OCI-LY3 (cell line): ENCODE measurements at regions not wholly inside any gene's neighbourhood (a gene's known extent, or its start where the extent isn't known, plus 50 kb on each side); places are given as distances from the start of the nearest gene placed in this dataset.

ENCODE experiments used
- H2AFZ ChIP-seq: fragments of 200-600, 300-600 bp; shearing (Covaris generic); 2 replicates; pipeline ENCODE4 v1.6.0; 2014; ENCODE audit warnings: antibody characterized with exemption, low read depth, low read length
- H3K27ac ChIP-seq: fragments of 200-600, 300-600 bp; sonication (generic); 2 replicates; pipeline ENCODE4 v1.5.1; 2014; ENCODE audit warnings: mild to moderate bottlenecking, low read length, moderate library complexity, mixed read lengths
- H3K27me3 ChIP-seq: fragments of 200-600, 300-600 bp; sonication (generic); 2 replicates; pipeline ENCODE4 v1.6.1; 2014; ENCODE audit warnings: low read depth, low read length, mixed read lengths
- H3K36me3 ChIP-seq: fragments of 200-600, 300-600 bp; sonication (generic); replicated peaks from 2 replicates; pipeline ENCODE3; 2014; ENCODE audit warnings: low read depth, low read length, mixed read lengths
- H3K4me1 ChIP-seq: fragments of 300-600, 200-600 bp; sonication (generic); 2 replicates; pipeline ENCODE4 v1.6.1; 2014; ENCODE audit warnings: low read length, mixed read lengths
- H3K4me2 ChIP-seq: fragments of 200-600, 300-600 bp; sonication (generic); 2 replicates; pipeline ENCODE4 v1.6.1; 2014; ENCODE audit warnings: low read length, mixed read lengths
- H3K4me3 ChIP-seq: fragments of 300-600, 200-600 bp; sonication (generic); 2 replicates; pipeline ENCODE4 v1.5.1; 2014; ENCODE audit warnings: antibody characterized with exemption, mild to moderate bottlenecking, low read length, moderate library complexity
- H3K79me2 ChIP-seq: fragments of 300-600, 200-600 bp; shearing (Covaris generic); 2 replicates; pipeline ENCODE4 v1.6.1; 2014; ENCODE audit warnings: mild to moderate bottlenecking, low read length, mixed read lengths
- H3K9ac ChIP-seq: fragments of 300-600, 200-600 bp; shearing (Covaris generic); 2 replicates; pipeline ENCODE4 v1.6.0; 2014; ENCODE audit warnings: mild to moderate bottlenecking, low read length, moderate library complexity
- H3K9me3 ChIP-seq: fragments of 200-600, 300-600 bp; shearing (Covaris generic); 2 replicates; pipeline ENCODE4 v1.6.1; 2014; ENCODE audit warnings: low read length, mixed read lengths; ENCODE audit not compliant: insufficient read depth
- H4K20me1 ChIP-seq: fragments of 200-600, 300-600 bp; sonication (generic); 2 replicates; pipeline ENCODE4 v1.6.1; 2016; ENCODE audit warnings: low read length, mixed read lengths; ENCODE audit not compliant: insufficient read depth
- EZH2phosphoT487 ChIP-seq: fragments of 200-600 bp; shearing (Covaris generic); IDR thresholded peaks from 2 replicates; pipeline ENCODE4 v1.6.1; 2018; ENCODE audit warnings: antibody characterized with exemption, mixed run types, low read depth
- TF ChIP-seq, protein P1 (sequence below): fragments of 200-600, 300-600 bp; sonication (generic); IDR thresholded peaks from 2 replicates; pipeline ENCODE4 v1.5.1; 2014; ENCODE audit warnings: antibody characterized with exemption, low read length, low read depth

DNA sequence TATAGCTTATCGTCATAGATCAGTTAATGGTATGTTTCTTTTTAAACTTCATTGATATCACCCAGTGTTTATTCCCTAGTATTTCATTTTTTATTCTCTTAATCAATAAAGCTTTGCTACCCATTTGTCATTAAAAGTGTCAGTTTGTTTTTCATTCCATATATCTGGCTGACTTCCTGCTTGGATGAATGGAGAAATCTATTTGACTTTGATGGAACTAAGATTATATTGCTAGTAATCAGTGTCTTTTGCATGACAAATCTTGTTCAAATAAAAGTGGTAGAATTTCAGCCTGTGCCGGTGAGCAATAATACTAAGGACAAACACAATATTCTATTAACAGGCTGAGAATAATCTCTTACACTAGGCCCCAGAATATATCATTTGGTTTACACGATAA lies 203.3 kb downstream of the SEC23IP start:
- Histone ChIP-seq H3K4me2 (no peak overlapping the region), H3K4me3 (no peak overlapping the region), H3K9ac (no peak overlapping the region), H3K9me3 (no peaks in the 10 kb centered on the region), H2AFZ (no peak overlapping the region), H3K4me1 (no peaks in the 10 kb centered on the region), H3K36me3 (no peaks in the 10 kb centered on the region), H3K27ac (no peak overlapping the region), H3K27me3 (no peaks in the 10 kb centered on the region), H4K20me1 (no peaks in the 10 kb centered on the region), H3K79me2 (no peaks in the 10 kb centered on the region)
- no peak for TF ChIP-seq EZH2phosphoT487
- TF ChIP-seq, protein P1, sequence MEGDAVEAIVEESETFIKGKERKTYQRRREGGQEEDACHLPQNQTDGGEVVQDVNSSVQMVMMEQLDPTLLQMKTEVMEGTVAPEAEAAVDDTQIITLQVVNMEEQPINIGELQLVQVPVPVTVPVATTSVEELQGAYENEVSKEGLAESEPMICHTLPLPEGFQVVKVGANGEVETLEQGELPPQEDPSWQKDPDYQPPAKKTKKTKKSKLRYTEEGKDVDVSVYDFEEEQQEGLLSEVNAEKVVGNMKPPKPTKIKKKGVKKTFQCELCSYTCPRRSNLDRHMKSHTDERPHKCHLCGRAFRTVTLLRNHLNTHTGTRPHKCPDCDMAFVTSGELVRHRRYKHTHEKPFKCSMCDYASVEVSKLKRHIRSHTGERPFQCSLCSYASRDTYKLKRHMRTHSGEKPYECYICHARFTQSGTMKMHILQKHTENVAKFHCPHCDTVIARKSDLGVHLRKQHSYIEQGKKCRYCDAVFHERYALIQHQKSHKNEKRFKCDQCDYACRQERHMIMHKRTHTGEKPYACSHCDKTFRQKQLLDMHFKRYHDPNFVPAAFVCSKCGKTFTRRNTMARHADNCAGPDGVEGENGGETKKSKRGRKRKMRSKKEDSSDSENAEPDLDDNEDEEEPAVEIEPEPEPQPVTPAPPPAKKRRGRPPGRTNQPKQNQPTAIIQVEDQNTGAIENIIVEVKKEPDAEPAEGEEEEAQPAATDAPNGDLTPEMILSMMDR = no peak

GRCh38 chr10:120097766-120098165 lies 205.2 kb downstream of the SEC23IP start:
- TF ChIP-seq, protein P1 = no peak
- TF ChIP-seq EZH2phosphoT487 = no peak
- no peaks in the 10 kb centered on the region for H3K79me2 ChIP-seq

DNA sequence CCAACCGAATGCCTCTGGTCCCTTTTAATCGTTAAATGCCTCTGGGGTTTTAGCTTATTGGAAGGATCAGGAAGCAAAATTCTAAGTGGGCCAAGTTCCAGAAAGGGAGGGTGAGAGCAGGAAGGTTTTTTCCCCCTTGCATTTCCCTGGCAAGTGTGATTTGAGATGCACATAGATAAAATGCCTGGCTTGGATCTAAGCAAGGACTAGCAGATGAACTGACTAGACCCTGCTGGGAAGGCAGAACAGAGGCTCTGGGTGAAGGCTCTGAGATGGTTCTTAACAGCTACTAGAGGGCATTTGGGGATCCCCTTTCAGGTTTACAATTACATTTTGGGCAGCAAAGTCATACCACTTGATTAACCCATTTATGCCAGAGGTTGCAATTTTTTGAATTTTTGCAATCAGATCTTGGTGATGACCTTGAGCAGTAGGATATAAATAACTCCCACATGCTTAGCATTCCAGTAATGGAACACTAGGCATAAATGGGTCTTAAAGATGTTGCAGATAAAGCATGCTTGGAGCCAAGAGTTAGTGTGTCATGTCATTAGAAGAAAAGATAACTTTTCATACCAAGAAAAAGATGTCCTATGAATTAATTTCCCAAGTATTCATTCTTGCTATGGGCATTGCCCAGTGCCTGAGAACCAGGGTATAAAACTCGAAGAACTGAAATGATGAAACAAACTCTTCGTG lies 205.9 kb downstream of the SEC23IP start:
- Histone ChIP-seq H3K4me1 (no peaks in the 10 kb centered on the region), H3K9ac (no peak overlapping the region), H3K36me3 (no peaks in the 10 kb centered on the region), H3K27me3 (peaks cover 4% of the 10 kb centered on the region; the same call in 1 of the 2 replicates), H3K27ac (no peak overlapping the region), H3K4me2 (no peak overlapping the region), H3K9me3 (no peaks in the 10 kb centered on the region), H2AFZ (no peak overlapping the region), H3K4me3 (no peak overlapping the region), H4K20me1 (no peaks in the 10 kb centered on the region), H3K79me2 (no peaks in the 10 kb centered on the region)
- no peak for TF ChIP-seq EZH2phosphoT487
- TF ChIP-seq, protein P1 = no peak

More at GRCh38 chr10:120097766-120098165, 205.2 kb downstream of the SEC23IP start:
- H3K27me3 ChIP-seq = no peaks in the 10 kb centered on the region
- H3K9ac ChIP-seq = no peak overlapping the region
- H3K36me3 ChIP-seq = no peaks in the 10 kb centered on the region
- no peaks in the 10 kb centered on the region for H4K20me1 ChIP-seq
- H3K9me3 ChIP-seq = no peaks in the 10 kb centered on the region
- no peak overlapping the region for H2AFZ ChIP-seq
- H3K4me3 ChIP-seq = no peak overlapping the region
- no peak overlapping the region for H3K27ac ChIP-seq
- H3K4me2 ChIP-seq = no peak overlapping the region
- H3K4me1 ChIP-seq = no peaks in the 10 kb centered on the region

GRCh38 chr10:120103738-120104560 lies 211.4 kb downstream of the SEC23IP start:
- Histone ChIP-seq H3K9ac (no peak overlapping the region), H4K20me1 (no peaks in the 10 kb centered on the region), H3K79me2 (no peaks in the 10 kb centered on the region), H3K4me3 (no peak overlapping the region), H3K9me3 (no peaks in the 10 kb centered on the region), H3K4me1 (no peaks in the 10 kb centered on the region), H3K36me3 (no peaks in the 10 kb centered on the region), H2AFZ (no peak overlapping the region), H3K27ac (no peak overlapping the region), H3K27me3 (peaks cover 5% of the 10 kb centered on the region; the same call in 1 of the 2 replicates), H3K4me2 (no peak overlapping the region)
- TF ChIP-seq, protein P1 = no peak
- TF ChIP-seq EZH2phosphoT487 = no peak
